ENCODE measurements at regions not wholly inside any gene's neighbourhood (a gene's known extent, or its start where the extent isn't known, plus 50 kb on each side); places are given as distances from the start of the nearest gene placed in this dataset.
A peak's percentile ranks its signal among the peaks of the same experiment; 100 is the strongest.

DNA sequence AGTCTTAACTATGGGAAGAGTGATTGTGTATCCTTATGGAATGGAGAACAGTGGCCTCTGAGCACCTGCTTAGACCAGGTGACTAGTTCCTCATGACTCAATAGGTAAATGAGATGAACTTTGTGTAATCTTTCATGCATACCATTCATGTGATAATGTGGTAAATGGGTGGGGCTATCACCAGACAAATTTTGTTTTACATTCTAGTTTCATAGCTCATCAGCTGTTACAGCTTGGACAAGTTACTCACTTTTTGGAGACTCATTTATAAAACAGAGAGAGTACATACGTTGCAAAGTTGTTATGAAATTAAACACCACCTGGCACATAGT lies 103.7 kb upstream of the TGFBR2 start:
- DNase-seq: no peak

- DNase-seq: no peak
Measured at GRCh38 chr3:30503446-30503845, 103.0 kb upstream of the TGFBR2 start.

GRCh38 chr3:30504939-30505338 lies 101.5 kb upstream of the TGFBR2 start:
- DNase-seq: no peak

GRCh38 chr3:30505866-30506520 lies 100.4 kb upstream of the TGFBR2 start:
- DNase-seq: no peak

DNA sequence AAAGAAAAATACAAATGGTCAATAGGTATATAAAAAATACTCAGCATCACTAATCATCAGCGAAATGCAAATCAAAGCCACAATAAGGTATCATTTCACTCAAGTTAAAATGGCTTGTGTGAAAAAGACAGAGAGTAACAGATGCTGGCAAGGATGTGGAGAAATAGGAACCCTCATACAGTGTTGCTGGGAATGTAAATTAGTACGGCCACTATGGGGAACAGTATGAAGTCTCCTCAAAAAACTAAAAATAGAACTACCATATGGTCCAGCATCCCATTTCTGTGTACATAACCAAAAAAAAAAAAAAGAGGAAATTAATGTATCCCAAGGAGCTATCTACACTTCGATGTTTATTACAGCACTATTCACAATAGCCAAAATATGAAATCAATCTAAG lies 98.1 kb upstream of the TGFBR2 start:
- DNase-seq: peak; percentile 4 to 70

- no peak for DNase-seq
Measured at GRCh38 chr3:30510596-30510995, 95.8 kb upstream of the TGFBR2 start.

DNA sequence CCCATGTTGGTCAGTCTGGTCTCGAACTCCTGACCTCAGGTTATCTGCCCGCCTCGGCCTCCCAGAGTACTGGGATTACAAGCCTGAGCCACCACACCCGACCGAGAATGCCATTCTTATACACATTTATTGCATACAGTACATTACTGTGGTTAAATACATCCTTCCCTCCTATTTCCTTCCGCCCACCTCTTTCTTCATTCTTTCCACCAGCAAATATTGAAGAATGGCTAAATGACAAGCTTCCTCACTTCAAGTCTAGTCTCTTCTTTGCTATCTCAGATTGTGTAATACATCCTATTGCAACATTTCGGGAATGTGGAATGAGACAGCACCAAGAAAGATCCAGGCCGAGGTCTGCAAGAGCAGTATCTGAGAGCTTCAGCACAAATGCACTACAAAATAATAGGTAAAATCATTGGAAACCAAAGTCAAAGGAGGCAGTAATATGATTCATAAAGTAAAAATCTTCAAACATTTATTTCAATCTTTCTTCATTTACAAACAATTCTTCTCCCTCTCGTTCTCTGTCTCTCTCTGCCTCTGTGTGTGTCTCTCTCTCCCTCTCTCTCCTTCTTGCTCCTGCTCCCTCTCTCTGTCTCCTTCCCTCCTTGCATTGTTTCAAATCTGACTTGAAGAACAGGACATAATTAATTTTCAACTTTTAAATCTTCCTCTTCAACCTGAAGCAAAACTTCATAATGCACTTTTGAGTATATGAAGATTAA lies 94.7 kb upstream of the TGFBR2 start:
- no peak for DNase-seq

- DNase-seq: no peak
Measured at GRCh38 chr3:30512576-30512975, 93.8 kb upstream of the TGFBR2 start.

DNA sequence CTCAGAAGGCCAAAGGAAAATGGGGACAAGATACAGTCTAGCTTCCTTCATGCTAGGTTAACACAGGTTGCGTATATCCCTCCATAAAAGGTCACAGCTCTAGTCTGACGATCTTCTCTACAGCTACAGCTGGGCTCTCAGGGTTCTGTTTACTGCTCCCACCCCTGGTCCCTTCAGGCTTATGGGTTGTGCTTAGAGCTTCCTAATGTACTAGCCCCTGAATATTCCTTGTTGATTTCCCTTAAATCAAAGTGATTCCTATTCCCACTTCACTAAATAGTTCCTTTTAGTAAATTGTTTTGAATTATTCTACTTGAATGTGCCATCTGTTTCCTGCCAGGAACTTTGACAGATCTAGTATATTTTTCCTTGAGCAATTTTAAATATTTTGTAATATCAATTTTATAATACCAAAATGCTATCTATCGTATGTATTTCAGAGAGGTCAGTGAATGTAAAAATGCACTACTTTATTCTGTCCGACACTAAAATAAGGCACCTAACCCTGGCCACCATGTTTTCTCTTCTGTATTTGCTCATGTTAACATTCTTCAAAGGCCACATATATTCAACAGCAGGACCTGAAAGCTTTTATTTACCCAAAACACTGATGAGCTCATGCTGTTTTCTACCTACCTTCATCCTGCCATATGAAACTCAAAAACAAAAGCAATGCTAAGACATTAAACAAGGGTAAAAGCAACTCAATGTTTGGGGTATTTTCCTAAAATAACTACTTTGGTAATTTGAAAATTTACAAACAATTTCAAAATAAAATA lies 92.8 kb upstream of the TGFBR2 start:
- no peak for DNase-seq

DNA sequence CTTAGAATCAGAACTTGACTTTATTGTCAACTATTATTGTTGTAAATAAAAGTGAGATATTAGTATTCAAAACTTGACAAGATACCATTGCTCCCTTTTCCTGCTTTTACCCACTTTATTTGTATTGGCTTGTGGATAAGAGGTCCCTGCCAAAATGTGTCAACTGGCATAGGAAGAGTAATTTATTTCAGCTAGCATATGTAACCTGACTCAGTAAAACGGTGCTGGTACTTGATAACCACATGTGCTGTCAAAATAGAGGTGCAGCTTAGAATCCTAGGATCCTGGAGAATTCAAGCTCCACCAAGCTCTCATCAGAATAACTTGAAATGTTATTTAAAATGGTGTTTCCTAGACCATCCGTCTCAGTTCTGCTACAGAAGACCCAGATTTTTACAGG lies 90.2 kb upstream of the TGFBR2 start:
- no peak for DNase-seq

- DNase-seq: no peak
Measured at GRCh38 chr3:30518181-30518864, 88.1 kb upstream of the TGFBR2 start.

- no peak for DNase-seq
Measured at GRCh38 chr3:30518872-30519271, 87.5 kb upstream of the TGFBR2 start.

DNA sequence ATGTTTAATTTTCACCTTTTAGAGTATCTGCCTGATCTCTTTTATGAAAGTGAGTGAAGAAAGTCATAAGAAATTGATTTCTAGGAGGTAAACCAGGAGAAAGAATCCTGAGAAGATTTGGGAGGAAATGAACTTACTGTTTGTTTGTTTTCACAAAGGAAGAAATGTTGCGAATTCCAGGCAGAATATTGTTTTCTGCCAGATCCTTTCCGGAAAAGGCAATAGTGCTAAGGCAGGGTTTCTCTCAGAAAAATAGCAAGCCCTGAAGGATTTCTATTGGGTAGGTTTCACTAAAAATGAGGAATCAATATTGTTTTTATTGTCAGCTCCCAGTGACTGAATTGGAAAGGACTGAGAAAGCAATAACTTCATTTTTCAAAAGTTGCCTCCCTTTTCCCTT lies 85.7 kb upstream of the TGFBR2 start:
- DNase-seq: no peak

- DNase-seq: no peak
Measured at GRCh38 chr3:30521156-30521715, 85.2 kb upstream of the TGFBR2 start.

DNA sequence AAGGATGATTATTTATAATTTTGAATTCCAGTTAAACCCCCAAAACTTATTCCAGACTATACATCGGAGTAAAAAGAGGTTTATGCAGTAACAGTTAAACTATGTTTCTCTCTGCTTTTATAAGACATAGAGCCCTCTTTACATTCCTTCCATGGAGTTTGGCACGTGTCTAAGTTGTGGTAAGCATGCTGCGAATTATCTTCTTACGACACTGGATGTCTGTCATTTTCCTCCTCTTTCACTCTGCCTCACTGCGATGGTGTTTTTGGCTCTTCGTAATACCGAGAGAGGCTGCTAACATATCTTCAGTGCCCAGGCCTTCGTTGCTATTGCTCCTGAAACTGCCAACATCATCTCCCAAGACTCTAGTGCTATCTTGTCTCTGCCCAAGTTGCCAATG lies 83.9 kb upstream of the TGFBR2 start:
- no peak for DNase-seq

DNA sequence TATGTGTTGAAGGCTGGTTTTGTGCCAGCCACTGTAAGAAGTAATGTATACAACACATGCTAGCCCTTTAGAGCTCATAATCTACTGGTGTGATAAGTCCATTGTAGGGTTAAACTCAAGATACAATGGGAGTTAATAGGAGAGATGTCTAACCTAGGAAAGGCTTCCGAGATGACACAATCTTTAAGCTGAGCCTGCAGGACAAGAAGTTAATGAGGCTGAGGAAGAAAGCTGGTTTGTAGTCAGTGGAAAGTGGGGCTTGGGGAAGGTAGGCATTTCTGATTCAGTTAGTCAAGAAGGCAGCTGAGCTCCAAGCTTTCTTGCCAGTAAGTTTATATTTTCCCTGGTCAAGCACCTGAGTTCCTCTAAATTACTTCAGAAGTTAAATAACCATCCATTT lies 83.0 kb upstream of the TGFBR2 start:
- no peak for DNase-seq

- DNase-seq: no peak
Measured at GRCh38 chr3:30524357-30525040, 81.9 kb upstream of the TGFBR2 start.

DNA sequence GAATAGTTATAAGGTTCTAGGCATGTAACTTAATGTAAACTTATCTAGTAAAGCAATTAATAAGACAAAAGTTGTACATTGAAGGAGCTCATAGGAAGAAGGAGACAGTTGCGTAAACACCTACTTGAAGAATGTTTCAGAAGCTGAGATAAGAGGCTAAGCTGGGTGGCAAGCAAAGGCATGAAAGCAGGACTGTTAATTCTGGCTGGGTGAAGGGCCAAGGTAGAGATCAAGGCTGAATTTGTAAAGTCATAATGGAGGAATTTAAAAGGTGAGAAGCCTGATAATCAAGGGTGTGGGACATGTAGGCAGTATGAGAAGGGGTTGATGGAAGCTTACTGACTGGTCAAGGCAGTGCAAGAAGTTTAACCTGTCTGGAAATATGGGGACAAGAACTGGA lies 80.4 kb upstream of the TGFBR2 start:
- DNase-seq: no peak

DNA sequence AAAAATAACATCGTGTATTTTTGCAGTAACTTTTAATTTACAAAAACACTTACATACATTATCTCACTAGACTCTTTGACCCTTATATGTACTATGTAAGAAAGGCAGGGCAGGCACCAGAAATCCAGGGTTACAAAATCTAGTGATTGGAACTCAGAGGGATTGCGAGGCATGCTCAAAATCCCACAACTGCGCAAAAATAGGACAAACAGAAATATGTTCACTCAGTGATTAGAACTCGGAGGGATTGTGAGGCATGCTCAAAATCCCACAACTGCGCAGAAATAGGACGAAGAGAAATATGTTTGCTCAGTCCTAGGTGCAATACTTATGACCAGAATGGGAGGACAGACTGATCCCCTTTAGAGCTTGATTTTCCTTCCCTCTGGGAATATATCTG lies 79.2 kb upstream of the TGFBR2 start:
- no peak for DNase-seq

- no peak for DNase-seq
Measured at GRCh38 chr3:30527720-30528119, 78.7 kb upstream of the TGFBR2 start.

- no peak for DNase-seq
Measured at GRCh38 chr3:30530084-30530483, 76.3 kb upstream of the TGFBR2 start.

DNA sequence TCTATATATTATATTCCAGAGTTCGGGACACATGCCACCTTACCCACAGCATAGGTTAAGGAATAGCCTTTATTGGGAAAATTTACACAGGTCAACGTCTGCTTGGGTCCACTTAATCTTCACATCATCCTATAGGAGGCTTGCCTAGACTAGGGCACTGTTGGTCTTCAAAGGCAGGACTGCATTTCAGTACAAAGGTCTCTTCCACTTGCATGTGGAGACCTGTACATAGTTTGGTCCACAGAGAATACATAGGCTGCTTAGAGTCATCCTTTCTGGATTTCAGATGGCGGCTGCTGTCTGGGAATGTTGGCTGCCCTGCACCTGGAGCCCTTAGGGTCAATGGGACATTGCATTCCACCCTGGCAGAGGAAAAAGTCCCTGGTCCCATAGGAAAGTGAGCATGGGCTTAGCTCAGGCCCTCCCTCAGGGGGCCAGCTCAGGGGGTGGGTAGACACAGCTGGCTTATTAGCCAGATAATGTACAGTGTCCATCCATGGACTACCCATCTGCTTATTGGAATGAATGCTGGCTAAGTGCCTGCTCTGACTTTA lies 75.3 kb upstream of the TGFBR2 start:
- no peak for DNase-seq

Measured in NCI-H524 (cell line).